HEK293 (cell line): ENCODE measurements at regions not wholly inside any gene's neighbourhood (a gene's known extent, or its start where the extent isn't known, plus 50 kb on each side); places are given as distances from the start of the nearest gene placed in this dataset.
A peak's percentile ranks its signal among the peaks of the same experiment; 100 is the strongest.
"Not testable (repeated sequence)": the region's sequence is repeated elsewhere in the genome, so short reads cannot be mapped to it uniquely, and the experiment has no call there.

ENCODE experiments used
- CTCF ChIA-PET: fragments of 350-600 bp; formaldehyde crosslinking; extraction: SDS; loops from one replicate; lab custom pipeline; 2021; ENCODE audit warnings: antibody characterized with exemption; lab: Yijun Ruan, JAX
- POLR2A ChIA-PET: fragments of 300-600 bp; formaldehyde crosslinking; extraction: SDS; loops from one replicate; lab custom pipeline; 2020; ENCODE audit warnings: antibody characterized with exemption, inconsistent platforms; lab: Yijun Ruan, JAX
- H3K27ac ChIP-seq: fragments of 200-500 bp; sonication (Bioruptor generic); 2 replicates; pipeline ENCODE4 v1.5.1; 2014; ENCODE audit warnings: low read depth, low read length, control low read depth, inconsistent platforms; ENCODE audit errors: extremely low read depth
- H3K36me3 ChIP-seq, 2 experiments: fragments of 200-500 bp in 1 of 2; sonication (Bioruptor generic) in 1 of 2; 1 replicate in 1 of 2; 2 replicates in 1 of 2; pipeline ENCODE4 v1.5.1; 2014 to 2017; ENCODE audit warnings: inconsistent platforms in 2 of 2, low read length in 2 of 2; ENCODE audit not compliant: control insufficient read depth in 2 of 2, insufficient read depth in 1 of 2
- H3K4me1 ChIP-seq: fragments of 200-500 bp; sonication (Bioruptor generic); 2 replicates; pipeline ENCODE4 v1.5.1; 2014; ENCODE audit warnings: mild to moderate bottlenecking, low read length, inconsistent platforms; ENCODE audit not compliant: control insufficient read depth, insufficient read depth
- H3K4me3 ChIP-seq: 2 replicates; pipeline ENCODE4 v1.5.1; 2011; ENCODE audit warnings: low read depth, mild to moderate bottlenecking, control low read depth, low read length, moderate library complexity
- H3K9me3 ChIP-seq: fragments of 200-500 bp; sonication (Bioruptor generic); 2 replicates; pipeline ENCODE4 v1.5.1; 2014; ENCODE audit warnings: low read depth, low read length, inconsistent platforms; ENCODE audit not compliant: control insufficient read depth, insufficient read depth
- CTCF ChIP-seq: fragments of 450-650 bp; formaldehyde crosslinking; IDR thresholded peaks from 2 replicates; pipeline ENCODE4 v1.5.1; 2016; ENCODE audit warnings: missing biosample characterization, missing genetic modification characterization
- HOXC10 ChIP-seq: sonication (generic); formaldehyde crosslinking; IDR thresholded peaks from 2 replicates; pipeline ENCODE4 v1.8.1; 2023; ENCODE audit warnings: mild to moderate bottlenecking, missing genetic modification reagents
- SCRT1 ChIP-seq: fragments of 450-650 bp; formaldehyde crosslinking; IDR thresholded peaks from 2 replicates; pipeline ENCODE4 v1.5.1; 2016; ENCODE audit warnings: missing biosample characterization, missing genetic modification characterization, borderline replicate concordance
- SCRT2 ChIP-seq: fragments of 450-650 bp; formaldehyde crosslinking; IDR thresholded peaks from 2 replicates; pipeline ENCODE4 v1.5.1; 2016; ENCODE audit warnings: missing biosample characterization, missing genetic modification characterization
- SETDB1 ChIP-seq: IDR thresholded peaks from one replicate; pipeline ENCODE4 v1.6.1; 2017; ENCODE audit warnings: mild to moderate bottlenecking, low read length, moderate library complexity, mixed read lengths; ENCODE audit not compliant: insufficient read length
- ZBTB20 ChIP-seq: fragments of 450-650 bp; formaldehyde crosslinking; IDR thresholded peaks from 2 replicates; pipeline ENCODE4 v1.5.1; 2016; ENCODE audit warnings: missing biosample characterization, missing genetic modification characterization
- ZNF114 ChIP-seq: fragments of 450-650 bp; formaldehyde crosslinking; IDR thresholded peaks from 2 replicates; pipeline ENCODE4 v1.5.0; 2017; ENCODE audit warnings: missing biosample characterization, missing genetic modification characterization
- ZNF350 ChIP-seq: fragments of 450-650 bp; formaldehyde crosslinking; IDR thresholded peaks from 2 replicates; pipeline ENCODE4 v1.5.0; 2017; ENCODE audit warnings: missing biosample characterization, mild to moderate bottlenecking, missing genetic modification characterization
- ZNF362 ChIP-seq: fragments of 450-650 bp; formaldehyde crosslinking; IDR thresholded peaks from 2 replicates; pipeline ENCODE4 v1.5.1; 2016; ENCODE audit warnings: missing biosample characterization, missing genetic modification characterization
- ZNF645 ChIP-seq: fragments of 450-650 bp; formaldehyde crosslinking; IDR thresholded peaks from 2 replicates; pipeline ENCODE4; 2016; ENCODE audit warnings: missing biosample characterization, missing genetic modification characterization
- ZNF677 ChIP-seq: fragments of 450-650 bp; IDR thresholded peaks from 2 replicates; pipeline ENCODE4 v1.5.0; 2018; ENCODE audit warnings: missing biosample characterization, mild to moderate bottlenecking, missing genetic modification characterization, moderate library complexity
- TF ChIP-seq, protein P1 (sequence below): fragments of 450-650 bp; formaldehyde crosslinking; IDR thresholded peaks from 2 replicates; pipeline ENCODE4 v1.5.1; 2016; ENCODE audit warnings: missing biosample characterization, missing genetic modification characterization, borderline replicate concordance
- TF ChIP-seq, protein P2 (sequence below): fragments of 450-650 bp; formaldehyde crosslinking; IDR thresholded peaks from 2 replicates; pipeline ENCODE4 v1.5.1; 2017; ENCODE audit warnings: missing biosample characterization, missing genetic modification characterization

- H3K9me3 ChIP-seq, H3K4me1 ChIP-seq, H3K4me3 ChIP-seq, CTCF ChIA-PET, POLR2A ChIA-PET, H3K36me3 ChIP-seq, H3K27ac ChIP-seq: not testable (repeated sequence)
- TF ChIP-seq SCRT2 (peak; percentile 93), SCRT1 (peak; percentile 89)
Measured at GRCh38 chr10:80832693-80833092, 295.0 kb downstream of the SH2D4B start.

DNA sequence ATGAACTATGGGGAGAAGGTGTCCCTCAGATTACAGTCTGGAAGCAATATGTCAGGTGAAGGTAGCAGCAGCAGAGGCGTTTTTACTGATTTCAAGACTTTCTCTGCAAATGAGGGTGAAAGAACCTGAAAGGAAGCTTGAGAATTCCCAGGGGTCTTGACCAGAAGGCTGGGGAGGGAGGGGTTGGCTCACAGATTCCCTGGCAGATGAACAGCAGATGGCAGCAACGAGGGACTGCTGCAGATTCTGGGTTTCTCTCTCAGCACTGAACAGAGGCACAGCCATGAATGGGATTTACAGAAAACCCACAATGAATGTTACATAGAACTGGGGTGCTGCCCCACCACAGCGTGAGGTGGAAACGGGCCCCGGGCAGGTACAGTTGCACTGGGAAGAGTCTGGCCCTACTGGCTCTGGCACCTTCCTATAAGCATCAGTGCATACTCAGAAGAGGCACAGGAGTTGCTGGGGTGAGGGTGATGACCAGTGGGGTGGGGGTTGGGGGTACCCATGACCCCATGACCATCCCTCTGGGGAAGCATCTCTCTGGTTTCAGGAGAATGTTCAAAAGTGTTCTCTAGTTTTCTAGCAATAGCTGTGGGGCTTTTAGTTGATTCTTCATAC is 317.8 kb downstream of the SH2D4B start:
- no peaks in the 10 kb centered on the region for H3K36me3 ChIP-seq
- POLR2A ChIA-PET, result no interaction called here
- CTCF ChIA-PET, result interaction anchor here (0.6 to 1.2 kb wide), 6 partner anchors 12 to 194 kb away, joined by 3 to 4 read pairs (median 3); no protein-coding TSS in a partner anchor
- H3K4me3 ChIP-seq, result no peak overlapping the region
- H3K9me3 ChIP-seq, result no peaks in the 10 kb centered on the region
- TF ChIP-seq CTCF (peak; percentile 22; the same call in 1 of the 2 replicates), ZNF677 (tag by site-specific recombination) (no peak)
- H3K27ac ChIP-seq, result no peak overlapping the region
- no peaks in the 10 kb centered on the region for H3K4me1 ChIP-seq

DNA sequence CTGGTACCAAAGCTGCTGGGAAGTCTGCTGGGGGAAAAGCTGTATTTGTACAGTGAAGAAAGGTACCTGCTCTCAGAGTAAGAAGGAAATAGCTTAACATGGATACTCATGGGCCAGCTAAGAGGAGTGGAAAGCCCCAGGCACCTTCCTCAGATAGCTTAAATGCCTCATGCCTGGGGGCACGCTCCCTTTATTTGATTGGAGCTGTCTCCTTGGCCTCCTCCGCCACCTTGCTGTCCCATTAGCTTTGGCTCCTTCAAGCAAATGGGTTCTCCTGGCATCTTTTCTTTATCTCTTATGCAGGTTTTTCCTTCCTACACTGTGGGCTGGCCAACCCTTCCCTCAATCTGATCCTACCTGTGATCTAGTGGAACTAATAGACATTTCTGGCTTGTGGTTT is 318.5 kb downstream of the SH2D4B start:
- no peaks in the 10 kb centered on the region for H3K9me3 ChIP-seq
- TF ChIP-seq ZBTB20 (tag by site-specific recombination), result no peak
- TF ChIP-seq, protein P1, sequence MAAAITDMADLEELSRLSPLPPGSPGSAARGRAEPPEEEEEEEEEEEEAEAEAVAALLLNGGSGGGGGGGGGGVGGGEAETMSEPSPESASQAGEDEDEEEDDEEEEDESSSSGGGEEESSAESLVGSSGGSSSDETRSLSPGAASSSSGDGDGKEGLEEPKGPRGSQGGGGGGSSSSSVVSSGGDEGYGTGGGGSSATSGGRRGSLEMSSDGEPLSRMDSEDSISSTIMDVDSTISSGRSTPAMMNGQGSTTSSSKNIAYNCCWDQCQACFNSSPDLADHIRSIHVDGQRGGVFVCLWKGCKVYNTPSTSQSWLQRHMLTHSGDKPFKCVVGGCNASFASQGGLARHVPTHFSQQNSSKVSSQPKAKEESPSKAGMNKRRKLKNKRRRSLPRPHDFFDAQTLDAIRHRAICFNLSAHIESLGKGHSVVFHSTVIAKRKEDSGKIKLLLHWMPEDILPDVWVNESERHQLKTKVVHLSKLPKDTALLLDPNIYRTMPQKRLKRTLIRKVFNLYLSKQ (tag by site-specific recombination), result no peak
- no peak for TF ChIP-seq ZNF645
- no peak for TF ChIP-seq ZNF350 (tag by site-specific recombination)
- TF ChIP-seq ZNF114, result no peak
- no peak for TF ChIP-seq HOXC10 (CRISPR knock-in tag)
- TF ChIP-seq SETDB1, result no peak
- TF ChIP-seq, protein P2, sequence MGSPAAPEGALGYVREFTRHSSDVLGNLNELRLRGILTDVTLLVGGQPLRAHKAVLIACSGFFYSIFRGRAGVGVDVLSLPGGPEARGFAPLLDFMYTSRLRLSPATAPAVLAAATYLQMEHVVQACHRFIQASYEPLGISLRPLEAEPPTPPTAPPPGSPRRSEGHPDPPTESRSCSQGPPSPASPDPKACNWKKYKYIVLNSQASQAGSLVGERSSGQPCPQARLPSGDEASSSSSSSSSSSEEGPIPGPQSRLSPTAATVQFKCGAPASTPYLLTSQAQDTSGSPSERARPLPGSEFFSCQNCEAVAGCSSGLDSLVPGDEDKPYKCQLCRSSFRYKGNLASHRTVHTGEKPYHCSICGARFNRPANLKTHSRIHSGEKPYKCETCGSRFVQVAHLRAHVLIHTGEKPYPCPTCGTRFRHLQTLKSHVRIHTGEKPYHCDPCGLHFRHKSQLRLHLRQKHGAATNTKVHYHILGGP (tag by site-specific recombination), result no peak
- TF ChIP-seq ZNF362 (tag by site-specific recombination), result no peak
- H3K27ac ChIP-seq, result no peak overlapping the region
- H3K4me1 ChIP-seq, result no peaks in the 10 kb centered on the region
- no peaks in the 10 kb centered on the region for H3K36me3 ChIP-seq
- CTCF ChIA-PET, result interaction anchor here (0.6 to 1.1 kb wide), 3 partner anchors 13 to 1619 kb away, joined by 3 to 7 read pairs (median 3); no protein-coding TSS in a partner anchor
- POLR2A ChIA-PET, result no interaction called here
- H3K4me3 ChIP-seq, result no peak overlapping the region

DNA sequence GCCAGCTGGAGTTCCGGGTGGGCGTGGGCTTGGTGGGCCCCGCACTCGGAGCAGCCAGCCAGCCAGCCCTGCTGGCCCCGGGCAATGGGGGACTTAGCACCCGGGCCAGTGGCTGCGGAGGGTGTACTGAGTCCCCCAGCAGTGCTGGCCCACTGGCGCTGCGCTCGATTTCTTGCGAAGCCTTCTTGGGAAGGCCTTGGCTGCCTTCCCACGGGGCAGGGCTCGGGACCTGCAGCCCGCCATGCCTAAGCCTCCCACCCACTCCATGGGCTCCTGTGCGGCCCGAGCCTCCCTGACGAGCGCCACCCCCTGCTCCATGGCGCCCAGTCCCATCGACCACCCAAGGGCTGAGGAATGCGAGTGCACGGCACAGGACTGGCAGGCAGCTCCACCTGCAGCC is 321.6 kb downstream of the SH2D4B start:
- H3K27ac ChIP-seq, POLR2A ChIA-PET, CTCF ChIA-PET, H3K4me3 ChIP-seq, H3K4me1 ChIP-seq, H3K36me3 ChIP-seq, H3K9me3 ChIP-seq: not testable (repeated sequence)
